Frontal cortex (tissue), 3 donors: ENCODE measurements at regions not wholly inside any gene's neighbourhood (a gene's known extent, or its start where the extent isn't known, plus 50 kb on each side); places are given as distances from the start of the nearest gene placed in this dataset.
"Not testable (repeated sequence)": the region's sequence is repeated elsewhere in the genome, so short reads cannot be mapped to it uniquely, and the experiment has no call there.

Source experiments
- DNase-seq, 2 donors: peaks; one replicate each; pipeline ENCODE4 v3.0.0; 2012; ENCODE audit warnings: low spot score in 2 of 2
- FAIRE-seq: peaks from 2 replicates; lab custom pipeline; 2012; peaks lifted over from hg19 to GRCh38; lab: Jason Lieb, UNC
- donor health status: control.
- donor health status: control.
- donor health status: control.

DNA sequence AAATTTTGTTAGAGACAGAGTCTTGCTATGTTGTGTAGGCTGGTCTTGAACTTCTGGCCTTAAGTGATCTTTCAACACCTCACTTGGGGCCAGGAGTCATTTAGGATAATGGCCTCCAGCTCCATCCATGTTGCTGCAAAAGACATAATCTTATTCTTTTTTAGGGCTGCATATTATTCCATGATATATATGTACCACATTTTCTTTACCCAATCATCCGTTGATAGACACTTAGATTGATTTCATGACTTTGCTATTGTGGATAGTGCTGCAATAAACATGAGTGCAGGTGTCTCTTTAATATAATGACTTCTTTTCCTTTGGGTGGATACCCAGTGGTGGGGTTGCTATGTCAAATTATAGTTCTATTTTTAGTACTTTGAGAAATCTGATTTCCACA is 140.9 kb upstream of the LCORL start:
- DNase-seq: no peak
- FAIRE-seq: no peak

DNA sequence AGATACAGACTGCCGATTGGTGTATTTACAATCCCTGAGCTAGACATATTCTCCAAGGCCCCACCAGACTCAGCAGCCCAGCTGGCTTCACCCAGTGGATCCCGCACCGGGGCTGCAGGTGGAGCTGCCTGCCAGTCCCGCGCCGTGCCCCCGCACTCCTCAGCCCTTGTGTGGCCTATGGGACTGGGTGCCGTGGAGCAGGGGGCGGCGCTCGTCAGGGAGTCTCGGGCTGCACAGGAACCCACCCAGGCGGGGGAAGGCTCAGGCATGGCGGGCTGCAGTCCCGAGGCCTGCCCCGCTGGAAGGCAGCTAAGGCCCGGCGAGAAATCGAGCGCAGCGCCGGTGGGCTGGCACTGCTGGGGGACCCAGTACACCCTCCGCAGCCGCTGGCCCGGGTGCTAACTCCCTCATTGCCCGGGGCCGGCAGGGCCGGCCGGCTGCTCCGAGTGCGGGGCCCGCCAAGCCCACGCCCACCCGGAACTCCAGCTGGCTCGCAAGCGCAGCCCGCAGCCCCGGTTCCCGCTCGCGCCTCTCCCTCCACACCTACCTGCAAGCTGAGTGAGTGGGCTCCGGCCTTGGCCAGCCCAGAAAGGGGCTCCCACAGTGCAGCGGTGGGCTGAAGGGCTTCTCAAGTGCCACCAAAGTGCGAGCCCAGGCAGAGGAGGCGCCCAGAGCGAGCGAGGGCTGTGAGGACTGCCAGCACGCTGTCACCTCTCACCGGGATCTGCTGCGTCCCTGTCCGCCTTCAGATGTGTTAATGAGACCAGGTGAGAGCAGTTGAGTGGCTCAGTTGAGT is 137.8 kb upstream of the LCORL start:
- FAIRE-seq, DNase-seq: not testable (repeated sequence)

DNA sequence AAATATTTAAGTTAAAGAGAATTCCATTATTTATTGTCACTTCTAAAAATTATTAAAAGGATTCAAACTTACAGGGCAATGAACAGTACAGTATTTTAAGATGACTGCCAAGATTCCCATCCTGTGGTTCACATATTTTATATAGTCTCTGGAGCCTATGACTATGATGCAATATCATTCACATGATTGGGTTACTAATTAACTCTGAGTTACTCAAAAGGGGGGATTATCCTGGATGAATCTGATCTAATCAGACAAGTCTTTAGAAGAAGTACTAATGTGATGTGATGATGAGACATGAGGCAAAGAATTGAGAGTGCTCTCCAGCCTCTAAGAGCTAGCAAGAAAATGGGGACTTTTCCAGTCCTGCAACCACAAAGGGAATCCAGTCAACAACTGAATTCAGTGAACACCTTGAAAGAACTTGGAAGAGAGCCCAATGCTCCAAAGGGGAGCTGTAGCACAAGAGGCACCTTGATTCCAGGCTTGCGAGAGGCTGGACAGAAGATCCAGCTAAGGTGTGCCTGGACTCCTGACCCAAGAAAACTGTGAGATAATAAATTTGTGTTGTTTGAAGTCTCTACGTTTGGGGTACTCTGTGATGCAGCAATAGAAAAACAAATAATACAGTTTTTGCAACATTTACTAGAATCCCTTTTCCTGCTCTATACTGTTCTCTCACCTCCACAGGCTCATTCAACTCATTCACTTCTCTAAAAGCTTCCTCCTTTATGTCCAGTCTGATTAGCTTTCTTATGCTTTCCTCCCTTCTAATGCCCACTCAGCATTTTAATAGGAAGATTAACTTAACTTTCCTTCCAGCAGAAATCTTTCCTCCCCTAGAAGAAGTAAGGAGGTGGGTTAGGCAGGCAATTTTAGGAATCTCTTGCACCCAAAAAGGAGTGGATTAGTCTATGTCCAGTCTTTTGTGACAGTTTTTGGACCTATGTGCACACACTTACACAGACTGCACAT is 133.8 kb upstream of the LCORL start:
- no peak for DNase-seq
- FAIRE-seq: no peak

DNA sequence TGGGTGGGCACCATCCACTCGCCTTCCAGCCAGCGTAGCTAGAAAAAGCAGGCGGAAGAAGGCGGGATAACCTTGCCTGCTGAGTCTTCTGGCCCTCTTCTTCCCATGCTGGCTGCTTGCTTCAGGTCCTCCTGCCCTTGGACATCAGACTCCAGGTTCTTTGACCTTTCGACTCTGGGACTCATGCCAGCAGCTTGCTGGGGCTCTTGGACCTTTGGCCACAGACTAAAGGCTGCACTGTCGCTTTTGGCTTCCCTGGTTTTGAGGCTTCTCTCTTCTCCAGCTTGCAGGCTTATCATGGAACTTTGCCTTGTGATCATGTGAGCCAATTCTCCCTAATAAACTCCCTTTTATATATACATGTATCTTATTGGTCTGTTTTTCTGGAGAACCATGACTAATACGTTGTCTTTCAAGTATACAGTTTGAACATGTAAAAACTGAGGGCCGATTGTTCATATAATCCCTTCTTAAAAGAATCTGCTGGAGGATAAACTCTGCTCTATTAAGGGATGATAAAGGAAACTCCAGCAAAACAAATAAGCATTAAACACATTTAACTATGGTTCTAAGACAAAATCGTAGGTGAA is 116.6 kb upstream of the LCORL start:
- FAIRE-seq: no peak
- DNase-seq: no peak

DNA sequence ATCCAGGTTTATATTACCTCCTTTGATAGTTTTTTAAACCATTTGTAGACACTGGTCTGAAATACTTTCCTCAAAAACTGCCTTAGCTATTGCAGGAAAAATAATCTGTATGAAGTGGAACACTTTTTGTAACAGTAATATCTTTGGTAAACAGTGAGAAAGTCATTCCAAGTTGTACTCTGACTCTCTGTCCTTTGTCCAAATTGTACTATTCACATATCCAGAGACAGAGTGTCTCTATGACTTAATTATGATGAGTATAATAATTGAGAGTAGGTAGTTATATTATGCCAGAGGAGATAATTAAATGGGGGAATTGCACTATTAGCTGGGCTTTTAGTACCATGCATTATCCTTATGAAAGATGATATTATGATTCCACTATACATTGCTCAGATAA is 112.6 kb upstream of the LCORL start:
- no peak for FAIRE-seq
- DNase-seq: no peak

DNA sequence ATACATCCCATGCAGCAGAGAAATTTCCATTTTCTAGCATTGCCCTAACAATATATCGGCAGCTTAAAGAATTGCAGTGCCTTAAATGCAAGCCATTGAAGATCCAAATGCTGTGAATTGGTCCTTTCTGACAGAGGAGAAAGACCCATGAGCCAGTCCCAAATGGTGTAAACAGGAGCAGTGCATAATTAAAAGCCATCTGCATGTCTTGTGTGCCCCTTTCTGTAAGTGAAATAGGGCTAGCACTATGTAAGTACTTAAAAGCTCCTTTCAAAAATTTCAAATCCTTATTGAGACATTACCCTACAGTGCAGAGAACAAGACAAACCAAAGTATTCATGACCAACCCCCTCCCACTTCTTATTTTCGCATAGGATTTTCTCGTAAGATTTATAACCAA is 108.7 kb upstream of the LCORL start:
- FAIRE-seq (no peak), DNase-seq (no peak)

DNA sequence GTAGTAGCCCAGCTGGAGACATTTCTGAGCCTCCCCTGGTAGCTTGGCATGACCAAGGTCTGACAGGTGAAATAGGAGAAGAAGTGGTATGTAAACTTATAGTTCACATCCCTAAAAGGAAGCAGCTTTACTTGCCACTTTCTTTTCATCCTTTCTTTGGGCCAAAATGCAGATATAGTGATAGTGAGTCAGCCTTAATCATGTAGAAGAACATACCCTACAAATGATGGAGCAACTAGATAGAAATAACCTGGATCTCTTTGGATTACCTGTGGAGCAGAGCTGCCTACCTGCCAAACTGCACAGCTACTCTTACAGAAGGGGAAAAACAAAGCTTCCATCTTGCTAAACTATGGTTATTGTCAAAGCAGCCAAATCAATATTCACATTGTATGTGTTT is 106.7 kb upstream of the LCORL start:
- no peak for FAIRE-seq
- no peak for DNase-seq

DNA sequence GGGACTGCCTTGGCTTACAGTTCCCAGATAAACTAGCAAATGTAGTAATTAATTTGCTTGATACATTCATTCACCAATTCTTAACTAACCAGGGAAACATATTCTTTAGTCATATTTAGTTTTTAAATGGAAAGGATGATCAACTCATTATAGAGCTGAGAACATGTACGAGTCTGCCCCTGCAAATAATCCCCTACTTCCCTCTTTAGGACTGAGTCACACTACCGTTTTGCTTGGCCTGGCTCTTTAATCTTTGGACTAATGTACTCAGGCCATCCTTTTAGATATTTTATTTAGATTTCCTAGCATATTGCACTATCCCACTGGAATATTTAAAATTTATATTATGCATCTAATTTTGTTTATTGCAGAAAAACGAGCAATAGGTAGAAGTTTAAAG is 105.5 kb upstream of the LCORL start:
- no peak for FAIRE-seq
- no peak for DNase-seq

DNA sequence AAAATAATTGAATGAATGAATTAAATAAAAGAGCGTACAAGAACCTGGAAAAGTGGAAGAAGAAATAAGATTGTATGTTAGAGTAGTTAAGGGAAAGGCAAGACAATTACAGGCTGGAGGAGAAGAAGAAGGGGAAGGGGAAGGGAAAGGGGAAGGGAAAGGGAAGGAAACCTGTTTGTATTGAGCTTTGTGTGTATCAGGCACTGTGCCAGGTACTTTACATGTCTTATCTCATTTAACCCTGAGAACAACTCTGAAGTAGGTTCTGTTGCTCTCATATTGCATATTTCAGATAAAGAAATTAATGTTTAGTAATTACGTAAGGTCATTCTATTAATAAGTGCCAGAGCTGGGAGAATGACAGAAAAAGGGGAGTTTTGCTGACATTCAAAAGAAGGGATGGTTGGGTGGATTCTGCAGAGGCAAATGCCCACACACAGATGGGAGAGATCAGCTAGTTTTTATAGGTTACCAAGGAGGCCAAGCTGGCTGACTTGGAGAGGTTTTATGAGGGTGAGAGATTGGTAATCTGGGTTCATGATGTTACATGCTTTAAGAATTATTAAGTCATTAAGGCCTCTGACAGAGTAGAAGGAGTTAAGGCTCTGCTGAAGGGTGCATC is 92.3 kb upstream of the LCORL start:
- no peak for FAIRE-seq

DNA sequence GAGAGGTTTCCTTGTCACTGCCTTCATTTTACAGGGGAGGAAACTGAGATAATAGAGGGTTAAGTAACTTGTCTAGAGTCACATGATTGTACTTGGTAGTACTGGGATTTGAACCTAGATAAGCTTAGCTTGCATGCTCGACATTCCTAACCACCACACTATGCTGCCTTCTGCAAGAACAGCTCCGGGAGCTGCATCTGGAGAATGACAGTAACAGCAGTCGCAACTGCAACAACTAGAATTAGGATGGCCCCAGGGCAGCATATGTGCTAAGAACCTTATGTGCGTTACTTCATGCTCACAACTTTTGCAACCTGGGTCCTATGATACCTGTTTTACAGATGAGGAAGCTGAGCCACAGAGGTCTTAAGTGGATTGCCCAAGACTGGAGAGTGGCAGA is 89.5 kb upstream of the LCORL start:
- FAIRE-seq (no peak), DNase-seq (no peak)

More for the DNA sequence above, 92.3 kb upstream of the LCORL start:
- DNase-seq: no peak

DNA sequence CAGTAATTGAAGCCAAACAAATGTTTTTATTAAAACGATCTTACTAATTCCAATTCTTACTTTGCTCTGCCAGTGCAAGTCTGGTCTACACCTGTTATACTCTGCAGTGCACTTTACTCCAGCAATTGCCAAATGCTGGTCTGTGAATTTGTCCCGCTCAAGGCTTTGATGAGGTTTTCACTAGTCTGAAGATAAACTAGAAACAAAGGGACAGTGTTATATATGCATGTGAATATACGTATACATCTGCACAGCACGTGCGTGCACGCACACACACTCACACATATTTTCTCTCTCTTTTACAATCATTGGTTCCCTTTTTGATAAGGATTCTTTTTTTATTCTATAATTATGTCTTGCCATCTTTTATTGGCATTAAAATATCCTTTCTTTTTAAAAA is 88.5 kb upstream of the LCORL start:
- no peak for FAIRE-seq

DNA sequence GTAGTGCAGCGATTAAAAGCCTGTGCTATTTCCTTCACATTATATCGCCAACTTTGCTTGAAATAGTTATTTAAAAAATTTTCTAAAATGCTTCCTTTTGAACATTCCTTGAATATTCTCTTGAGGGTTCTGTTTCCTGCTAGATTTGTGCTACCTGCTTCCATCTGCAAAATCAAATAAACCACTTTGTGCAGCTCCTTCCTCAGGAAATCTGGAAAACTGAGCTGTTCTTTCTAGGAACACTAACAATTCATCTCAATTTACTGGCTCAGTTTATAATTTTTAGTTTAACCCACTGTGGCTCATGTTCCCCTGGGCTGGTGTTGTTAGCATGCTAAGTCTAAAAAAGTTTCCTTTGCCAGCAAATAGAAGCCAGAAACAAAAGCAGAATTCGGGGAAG is 88.1 kb upstream of the LCORL start:
- FAIRE-seq (no peak), DNase-seq (no peak)

More for the DNA sequence above, 88.5 kb upstream of the LCORL start:
- no peak for DNase-seq

DNA sequence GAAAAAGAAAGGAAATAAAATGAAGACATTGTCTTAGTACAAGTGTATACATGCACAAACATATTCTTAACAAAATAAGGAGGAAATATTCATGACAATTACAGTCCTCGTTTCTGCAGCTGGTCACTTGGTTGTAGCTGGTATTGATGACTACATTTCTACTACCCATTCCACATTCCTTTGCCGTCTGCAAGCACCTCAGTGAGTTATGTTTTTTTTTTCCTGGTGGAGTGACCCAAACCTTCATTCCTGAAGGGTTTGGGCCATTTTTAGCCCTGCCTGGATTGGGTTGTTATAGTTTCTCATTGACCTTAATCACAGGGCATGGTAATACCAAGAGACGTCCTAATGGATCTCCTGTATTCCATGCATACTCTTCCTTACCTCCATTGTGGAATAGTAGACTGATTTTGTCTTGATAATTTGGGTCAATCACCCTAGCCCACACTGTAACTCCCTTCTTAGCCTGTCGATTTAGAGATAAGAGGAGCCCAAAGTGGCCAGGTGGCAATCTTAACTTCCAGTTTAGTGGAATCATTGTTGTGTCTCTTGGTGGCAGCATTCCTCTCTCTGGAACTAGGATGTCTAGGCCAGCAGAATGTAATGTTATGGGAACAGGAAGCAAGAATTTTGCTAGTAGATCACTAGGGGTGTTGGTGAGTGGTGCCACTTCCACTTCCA is 86.4 kb upstream of the LCORL start:
- not testable (repeated sequence) for DNase-seq, FAIRE-seq

DNA sequence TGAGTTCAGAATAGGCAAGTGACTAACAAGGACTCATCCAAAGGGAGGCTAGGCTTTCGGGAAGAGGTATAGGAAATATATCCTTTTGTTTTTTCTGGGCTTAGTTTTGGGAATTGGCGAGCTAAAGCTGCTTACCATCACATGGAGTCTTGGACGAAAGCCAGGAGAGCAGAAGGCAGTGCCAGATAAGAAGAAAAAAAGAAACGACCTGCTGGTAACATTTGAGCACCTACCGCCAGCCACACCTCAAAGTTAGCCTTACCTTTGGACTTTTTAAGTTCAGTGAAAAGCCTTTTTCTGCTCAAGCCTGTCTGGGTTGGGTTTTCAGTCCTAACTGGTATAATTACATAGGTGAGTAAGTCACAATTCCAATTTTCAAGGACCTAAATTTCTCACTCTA is 85.1 kb upstream of the LCORL start:
- FAIRE-seq (no peak), DNase-seq (no peak)

DNA sequence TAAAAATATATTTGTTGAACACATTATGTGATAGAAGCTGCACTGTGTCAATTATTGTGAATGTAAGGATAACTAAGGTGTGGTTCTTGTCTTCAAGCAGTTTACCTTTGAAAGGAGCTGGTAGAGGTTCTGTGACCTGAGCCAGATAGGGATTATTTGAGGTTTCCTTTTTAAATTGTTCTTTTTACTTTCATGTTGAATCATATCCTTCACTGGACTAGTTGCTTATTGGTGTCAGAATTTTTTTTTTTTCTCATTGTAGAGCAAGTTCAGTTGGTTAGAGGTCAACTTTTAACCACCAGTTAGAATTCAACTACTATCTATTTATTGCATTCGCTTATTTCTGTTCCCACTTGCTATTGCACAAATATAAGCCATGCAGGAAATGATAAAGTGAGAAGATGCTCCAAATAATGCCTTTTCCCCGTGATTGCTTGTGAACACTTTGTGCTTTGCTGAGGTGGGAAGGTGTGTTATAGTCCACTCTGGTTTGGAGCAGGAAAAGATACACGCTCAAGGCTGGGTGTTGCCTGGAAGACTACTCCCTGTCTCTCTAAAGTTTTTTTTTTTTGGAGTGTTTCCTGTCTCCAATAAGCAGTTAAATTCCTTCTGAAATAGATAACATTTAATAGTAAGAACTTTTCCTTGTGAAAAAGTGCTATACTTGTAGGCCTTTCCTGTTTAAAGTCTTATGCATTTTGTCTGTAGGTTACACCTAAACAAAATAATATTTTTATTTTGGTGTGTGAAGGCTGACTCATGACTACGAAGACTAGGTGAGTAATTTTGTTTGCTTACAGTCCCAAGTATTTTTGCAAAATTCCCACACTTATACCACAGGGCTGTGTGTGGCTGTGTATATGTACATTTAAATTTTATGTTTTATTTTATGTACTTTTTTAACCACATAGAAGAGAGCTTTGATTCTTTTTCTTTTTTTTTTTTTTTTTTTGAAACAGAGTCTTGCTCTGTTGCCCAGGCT is 83.8 kb upstream of the LCORL start:
- no peak for FAIRE-seq
- DNase-seq: no peak

DNA sequence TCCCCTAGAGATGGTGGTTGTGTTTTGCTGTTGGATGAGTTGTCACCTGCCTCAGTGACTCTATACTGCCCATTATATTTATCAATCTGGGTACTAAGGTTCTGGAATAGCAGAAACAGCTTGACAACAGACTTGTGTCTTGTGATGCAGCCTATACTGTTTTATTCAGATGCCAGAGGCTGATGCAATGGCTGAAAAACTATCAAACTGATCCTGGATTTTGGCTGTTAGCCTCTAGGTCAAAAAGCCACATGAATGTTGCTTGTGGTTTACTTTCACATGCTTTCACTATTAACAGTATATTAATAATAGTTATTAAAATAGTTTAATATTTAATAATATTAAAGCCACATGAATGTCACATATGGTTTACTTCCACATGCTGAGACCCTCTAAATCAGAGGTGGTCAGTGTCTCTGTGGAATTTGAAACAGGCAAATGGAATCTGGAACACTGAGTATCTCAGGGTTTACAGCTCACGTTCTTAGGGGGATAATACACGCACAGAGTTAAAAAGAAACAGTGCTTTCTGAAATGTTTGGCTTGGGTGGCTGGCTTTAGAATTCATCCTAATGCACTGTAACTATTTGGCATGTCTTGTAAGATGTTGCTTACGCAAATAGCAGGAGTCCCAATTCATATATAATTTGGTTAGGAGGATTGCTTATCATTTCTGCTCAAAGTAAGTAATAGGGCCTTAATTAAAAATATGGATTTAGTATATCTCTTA is 82.5 kb upstream of the LCORL start:
- FAIRE-seq (no peak), DNase-seq (no peak)

DNA sequence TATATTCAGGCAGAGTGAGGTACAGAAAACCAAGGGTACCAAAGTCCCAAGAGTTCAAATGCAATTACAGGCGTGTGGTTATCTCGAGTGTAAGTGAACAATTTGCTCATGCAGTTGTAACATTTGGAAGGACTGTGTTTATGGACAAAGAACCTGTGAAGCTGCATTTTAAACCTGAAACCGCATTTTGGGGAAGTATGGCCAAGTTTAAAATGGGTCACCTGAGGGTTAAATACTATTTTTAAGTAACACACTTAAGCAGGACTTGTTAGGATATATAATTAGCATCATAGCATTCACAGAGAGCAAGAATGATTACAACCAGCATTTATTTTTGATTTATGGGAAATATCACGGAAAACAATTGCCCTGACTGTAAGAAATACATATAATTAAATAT is 79.1 kb upstream of the LCORL start:
- no peak for FAIRE-seq
- DNase-seq: no peak

DNA sequence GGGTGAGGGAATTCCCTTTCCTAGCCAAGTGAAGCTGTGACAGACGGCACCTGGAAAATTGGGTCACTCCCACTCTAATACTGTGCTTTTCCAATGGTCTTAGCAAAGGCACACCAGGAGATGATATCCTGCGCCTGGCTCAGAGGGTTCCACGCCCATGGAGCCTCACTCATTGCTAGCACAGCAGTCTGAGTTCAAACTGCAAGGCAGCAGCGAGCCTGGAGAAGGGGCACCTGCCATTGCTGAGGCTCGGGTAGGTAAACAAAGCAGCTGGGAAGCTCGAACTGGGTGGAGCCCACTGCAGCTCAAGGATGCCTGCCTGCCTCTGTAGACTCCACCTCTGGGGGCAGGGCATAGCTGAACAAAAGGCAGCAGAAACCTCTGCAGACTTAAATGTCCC is 68.9 kb upstream of the LCORL start:
- FAIRE-seq, DNase-seq: not testable (repeated sequence)
